Nephron progenitor cell (in vitro differentiated cells): ENCODE measurements at regions not wholly inside any gene's neighbourhood (a gene's known extent, or its start where the extent isn't known, plus 50 kb on each side); places are given as distances from the start of the nearest gene placed in this dataset.

ENCODE experiments used
- DNase-seq: peaks from one replicate; pipeline ENCODE4 v3.0.0; 2021
- H3K27ac Mint-ChIP-seq: 2 replicates; pipeline ENCODE4 v1.8.0; 2021; ENCODE audit warnings: mild to moderate bottlenecking, moderate library complexity, mixed read lengths
- H3K27me3 Mint-ChIP-seq: 2 replicates; pipeline ENCODE4 v1.8.0; 2021; ENCODE audit warnings: mild to moderate bottlenecking, low read depth, mixed read lengths; ENCODE audit not compliant: poor library complexity
- H3K36me3 Mint-ChIP-seq: 2 replicates; pipeline ENCODE4 v1.8.0; 2021; ENCODE audit warnings: low read depth, mixed read lengths
- H3K4me1 Mint-ChIP-seq: 2 replicates; pipeline ENCODE4 v1.8.0; 2021; ENCODE audit warnings: mixed read lengths
- H3K4me3 Mint-ChIP-seq: 2 replicates; pipeline ENCODE4 v1.8.0; 2021; ENCODE audit warnings: mild to moderate bottlenecking, moderate library complexity, mixed read lengths
- H3K9me3 Mint-ChIP-seq: 2 replicates; pipeline ENCODE4 v1.8.0; 2021; ENCODE audit warnings: mild to moderate bottlenecking, moderate library complexity, mixed read lengths
- CTCF ChIP-seq: fragments of 200-600 bp; sonication (generic); IDR thresholded peaks from 2 replicates; pipeline ENCODE4 v1.5.0; 2021; ENCODE audit warnings: antibody characterized with exemption

GRCh38 chr3:151995091-151995490 is 121.6 kb downstream of the SUCNR1 start:
- Mint-ChIP-seq H3K9me3 (no peaks in the 10 kb centered on the region), H3K4me1 (no peaks in the 10 kb centered on the region), H3K36me3 (no peaks in the 10 kb centered on the region), H3K27ac (no peak overlapping the region), H3K4me3 (no peak overlapping the region), H3K27me3 (no peaks in the 10 kb centered on the region)
- no peak for DNase-seq
- TF ChIP-seq CTCF, result no peak

GRCh38 chr3:151998744-151999143 is 125.3 kb downstream of the SUCNR1 start:
- H3K4me3 Mint-ChIP-seq, result no peak overlapping the region
- no peaks in the 10 kb centered on the region for H3K36me3 Mint-ChIP-seq
- no peak for DNase-seq
- no peak for TF ChIP-seq CTCF
- no peaks in the 10 kb centered on the region for H3K9me3 Mint-ChIP-seq
- H3K27me3 Mint-ChIP-seq, result no peaks in the 10 kb centered on the region
- no peak overlapping the region for H3K27ac Mint-ChIP-seq
- no peaks in the 10 kb centered on the region for H3K4me1 Mint-ChIP-seq

- no peaks in the 10 kb centered on the region for H3K36me3 Mint-ChIP-seq
- H3K9me3 Mint-ChIP-seq, result no peaks in the 10 kb centered on the region
- no peak for DNase-seq
- H3K4me1 Mint-ChIP-seq, result no peaks in the 10 kb centered on the region
- H3K4me3 Mint-ChIP-seq, result no peak overlapping the region
- no peak for TF ChIP-seq CTCF
- H3K27ac Mint-ChIP-seq, result no peak overlapping the region
- no peaks in the 10 kb centered on the region for H3K27me3 Mint-ChIP-seq
These were observed 126.5 kb downstream of the SUCNR1 start for GRCh38 chr3:151999936-152000335.

- Mint-ChIP-seq H3K27me3 (no peaks in the 10 kb centered on the region), H3K27ac (no peak overlapping the region), H3K4me3 (no peak overlapping the region), H3K9me3 (no peaks in the 10 kb centered on the region), H3K36me3 (no peaks in the 10 kb centered on the region), H3K4me1 (no peaks in the 10 kb centered on the region)
- no peak for DNase-seq
- no peak for TF ChIP-seq CTCF
These were observed 138.6 kb downstream of the SUCNR1 start for GRCh38 chr3:152011812-152012735.

DNA sequence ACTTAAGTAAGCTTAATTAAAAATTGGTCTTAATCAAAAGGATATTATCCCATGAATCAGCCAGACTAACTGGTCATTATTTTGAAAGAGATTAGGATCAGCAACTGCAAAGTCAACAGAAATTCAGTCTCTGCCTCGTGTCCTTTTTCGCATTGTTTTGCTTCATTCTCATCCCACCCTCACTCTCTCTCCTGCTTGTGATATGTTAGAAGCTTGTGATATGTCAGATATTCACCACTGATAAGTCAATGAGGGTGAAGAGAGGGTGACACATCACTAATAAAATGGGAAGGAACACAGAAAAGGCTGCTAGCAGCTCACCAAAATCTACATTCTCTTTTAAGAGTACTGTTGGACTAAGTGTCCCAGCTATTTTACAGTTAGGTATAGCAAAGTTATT is 146.1 kb downstream of the SUCNR1 start:
- no peaks in the 10 kb centered on the region for H3K9me3 Mint-ChIP-seq
- no peak overlapping the region for H3K27ac Mint-ChIP-seq
- no peaks in the 10 kb centered on the region for H3K4me1 Mint-ChIP-seq
- no peak overlapping the region for H3K4me3 Mint-ChIP-seq
- no peaks in the 10 kb centered on the region for H3K27me3 Mint-ChIP-seq
- no peak for DNase-seq
- H3K36me3 Mint-ChIP-seq, result no peaks in the 10 kb centered on the region
- no peak for TF ChIP-seq CTCF

DNA sequence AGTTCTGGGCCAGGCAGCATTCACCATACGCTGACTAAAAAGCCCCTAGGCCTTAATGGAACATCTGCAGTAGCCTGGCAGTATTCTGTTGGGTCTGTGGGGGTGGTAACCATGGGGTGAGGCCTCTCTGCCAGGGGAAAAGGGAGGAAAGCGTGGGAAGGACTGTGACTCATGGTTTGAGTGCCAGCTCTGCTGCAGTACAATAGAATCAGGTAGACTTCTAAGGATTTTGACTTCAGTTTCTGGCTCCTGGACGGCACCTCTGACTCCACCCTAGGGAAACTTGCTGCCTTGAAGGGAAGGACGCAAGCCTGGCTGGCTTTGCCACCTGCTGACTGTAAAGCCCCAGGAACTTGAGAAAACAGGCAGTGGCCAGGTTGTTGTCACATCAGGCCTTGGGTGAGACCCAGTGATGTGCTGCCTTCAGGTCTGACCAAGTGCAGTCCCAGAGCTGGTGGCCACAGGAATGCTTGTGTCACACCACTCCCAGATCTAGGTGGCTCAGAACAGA is 148.6 kb downstream of the SUCNR1 start:
- no peaks in the 10 kb centered on the region for H3K4me1 Mint-ChIP-seq
- no peak for DNase-seq
- no peak for TF ChIP-seq CTCF
- H3K9me3 Mint-ChIP-seq, result no peaks in the 10 kb centered on the region
- no peak overlapping the region for H3K4me3 Mint-ChIP-seq
- H3K36me3 Mint-ChIP-seq, result no peaks in the 10 kb centered on the region
- H3K27me3 Mint-ChIP-seq, result no peaks in the 10 kb centered on the region
- H3K27ac Mint-ChIP-seq, result no peak overlapping the region
